ENCODE measurements at regions not wholly inside any gene's neighbourhood (a gene's known extent, or its start where the extent isn't known, plus 50 kb on each side); places are given as distances from the start of the nearest gene placed in this dataset.

DNA sequence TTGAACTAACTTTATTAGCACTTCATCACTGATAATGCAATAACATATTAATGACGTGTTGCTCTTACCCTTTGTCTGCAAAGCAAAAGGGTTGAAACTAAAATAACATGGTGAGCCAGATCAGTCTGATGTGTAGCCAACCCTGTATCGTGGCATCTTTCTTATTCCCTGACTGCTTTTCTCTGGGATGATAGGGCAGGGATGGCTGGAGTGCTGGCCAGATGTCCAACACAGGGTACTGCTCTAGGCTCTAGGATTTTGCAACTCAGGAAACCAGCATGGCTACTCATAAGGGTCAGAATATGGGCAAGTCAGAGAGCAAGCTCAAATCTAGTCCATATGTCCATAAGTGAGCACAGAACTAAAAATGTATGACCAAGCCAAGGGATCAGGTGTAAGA is 129.1 kb downstream of the SLC17A6 start:
- no peaks in the 10 kb centered on the region for H3K36me3 ChIP-seq
- no peak for DNase-seq (ENCODE audit: extremely low spot score)
- H3K27ac ChIP-seq (replicated peaks in 1 of 4), result no peak overlapping the region
- H3K4me1 ChIP-seq, result no peaks in the 10 kb centered on the region
- no peaks in the 10 kb centered on the region for H3K9me3 ChIP-seq
- intact Hi-C loops (cut with DNase I), result no loop called here
- no peak for TF ChIP-seq CTCF (IDR thresholded peaks at IDR 0.05)
- no peak for TF ChIP-seq POLR2A (IDR thresholded peaks at IDR 0.05; ENCODE audit: low read depth)
- TF ChIP-seq EP300 (IDR thresholded peaks at IDR 0.05), result no peak
- TF ChIP-seq POLR2AphosphoS5 (IDR thresholded peaks at IDR 0.05), result no peak
- 72% methylated on average over 2 of the region's 2 CpGs for WGBS
- H3K27me3 ChIP-seq, result peaks cover 0 to 6% (median 0%) of the 10 kb centered on the region in 4 donors
- no peak overlapping the region for H3K4me3 ChIP-seq

DNA sequence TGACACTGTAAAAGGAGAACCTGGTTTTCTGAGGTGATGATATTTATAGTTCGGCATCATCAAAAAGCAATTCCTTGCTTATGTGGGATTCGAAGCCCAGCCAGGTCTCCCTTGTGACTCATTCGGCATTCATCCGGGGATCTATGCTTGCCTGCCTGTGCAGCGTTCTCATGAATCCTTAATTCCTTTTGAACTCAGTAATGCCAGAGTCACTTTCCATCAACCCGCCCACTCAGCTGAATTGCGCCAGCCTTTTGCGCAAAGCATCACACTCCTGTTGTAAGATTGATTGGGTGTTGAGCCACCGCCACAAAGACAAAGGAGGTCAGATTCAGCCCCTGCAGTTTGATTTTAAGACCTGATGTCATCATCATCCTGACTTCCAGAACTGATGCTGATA is 128.6 kb downstream of the SLC17A6 start:
- WGBS, result 65% methylated on average over 9 of the region's 9 CpGs
- DNase-seq (ENCODE audit: extremely low spot score), result no peak
- Histone ChIP-seq H3K27ac (replicated peaks in 1 of 4) (no peak overlapping the region), H3K36me3 (no peaks in the 10 kb centered on the region), H3K4me3 (no peak overlapping the region), H3K4me1 (no peaks in the 10 kb centered on the region), H3K27me3 (peaks cover 0 to 6% (median 0%) of the 10 kb centered on the region in 4 donors), H3K9me3 (no peaks in the 10 kb centered on the region)
- intact Hi-C loops (cut with DNase I), result no loop called here
- TF ChIP-seq POLR2AphosphoS5 (IDR thresholded peaks at IDR 0.05), result no peak
- TF ChIP-seq CTCF (IDR thresholded peaks at IDR 0.05), result no peak
- no peak for TF ChIP-seq EP300 (IDR thresholded peaks at IDR 0.05)
- no peak for TF ChIP-seq POLR2A (IDR thresholded peaks at IDR 0.05; ENCODE audit: low read depth)

DNA sequence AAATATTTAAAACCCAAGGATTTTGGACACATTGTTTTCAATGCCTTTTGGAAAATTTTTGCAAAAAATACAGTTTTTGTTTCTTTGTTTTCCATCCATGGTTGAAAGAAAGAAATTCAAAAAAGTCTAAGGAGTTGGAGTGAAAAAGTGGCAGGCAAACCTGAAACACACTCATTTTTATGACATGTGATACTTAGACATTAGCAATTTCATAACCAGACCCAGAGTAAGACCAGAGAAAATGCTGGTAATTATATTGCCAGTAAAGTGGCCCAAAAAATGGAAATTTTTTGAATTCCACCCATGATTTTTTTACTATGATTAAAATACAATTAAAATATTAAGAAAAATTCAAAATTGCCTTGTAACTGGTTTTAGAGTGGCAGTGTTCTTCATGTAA is 128.2 kb downstream of the SLC17A6 start:
- Histone ChIP-seq H3K27ac (replicated peaks in 1 of 4) (no peak overlapping the region), H3K27me3 (peaks cover 0 to 6% (median 0%) of the 10 kb centered on the region in 4 donors), H3K4me1 (no peaks in the 10 kb centered on the region), H3K36me3 (no peaks in the 10 kb centered on the region), H3K9me3 (no peaks in the 10 kb centered on the region), H3K4me3 (no peak overlapping the region)
- TF ChIP-seq EP300 (IDR thresholded peaks at IDR 0.05), result no peak
- no peak for DNase-seq (ENCODE audit: extremely low spot score)
- intact Hi-C loops (cut with DNase I), result no loop called here

DNA sequence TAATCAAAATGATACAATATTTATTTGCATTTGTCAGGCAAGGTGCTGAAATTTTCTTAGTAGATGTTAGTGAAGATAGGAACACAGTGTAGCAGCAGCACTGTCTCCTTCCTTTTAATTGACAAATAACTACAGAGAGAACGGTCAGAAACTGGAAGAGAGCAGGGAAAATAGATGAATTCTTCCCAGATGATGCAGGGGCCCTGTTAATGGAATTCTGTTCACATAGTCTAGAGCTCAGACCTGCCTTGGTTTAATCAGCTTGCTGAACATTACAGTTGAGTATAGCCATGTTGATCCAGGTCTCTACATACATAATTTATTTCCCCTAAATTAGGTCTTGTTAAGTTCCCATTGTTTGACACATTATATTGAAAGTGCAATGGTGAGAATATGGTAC is 127.4 kb downstream of the SLC17A6 start:
- intact Hi-C loops (cut with DNase I), result no loop called here
- no peak for DNase-seq (ENCODE audit: extremely low spot score)
- peaks cover 0 to 6% (median 0%) of the 10 kb centered on the region in 4 donors for H3K27me3 ChIP-seq
- H3K36me3 ChIP-seq, result no peaks in the 10 kb centered on the region
- H3K27ac ChIP-seq (replicated peaks in 1 of 4), result no peak overlapping the region
- H3K9me3 ChIP-seq, result no peaks in the 10 kb centered on the region
- TF ChIP-seq POLR2AphosphoS5 (IDR thresholded peaks at IDR 0.05) (no peak), POLR2A (IDR thresholded peaks at IDR 0.05; ENCODE audit: low read depth) (no peak), EP300 (IDR thresholded peaks at IDR 0.05) (no peak), CTCF (IDR thresholded peaks at IDR 0.05) (no peak)
- H3K4me3 ChIP-seq, result no peak overlapping the region
- WGBS, result 30% methylated on average over 1 of the region's 1 CpG
- H3K4me1 ChIP-seq, result no peaks in the 10 kb centered on the region

GRCh38 chr11:22461626-22462025 is 123.4 kb downstream of the SLC17A6 start:
- no peaks in the 10 kb centered on the region for H3K27me3 ChIP-seq
- no peaks in the 10 kb centered on the region for H3K9me3 ChIP-seq
- no peak for TF ChIP-seq POLR2A (IDR thresholded peaks at IDR 0.05; ENCODE audit: low read depth)
- TF ChIP-seq CTCF (IDR thresholded peaks at IDR 0.05), result no peak
- no peak for TF ChIP-seq POLR2AphosphoS5 (IDR thresholded peaks at IDR 0.05)
- no peak for TF ChIP-seq EP300 (IDR thresholded peaks at IDR 0.05)
- WGBS, result 91% methylated on average over 2 of the region's 2 CpGs
- no peak for DNase-seq (ENCODE audit: extremely low spot score)
- H3K4me1 ChIP-seq, result no peaks in the 10 kb centered on the region
- no peak overlapping the region for H3K4me3 ChIP-seq
- intact Hi-C loops (cut with DNase I), result no loop called here
- H3K27ac ChIP-seq (replicated peaks in 1 of 4), result no peak overlapping the region
- H3K36me3 ChIP-seq, result no peaks in the 10 kb centered on the region
